ENCODE measurements at regions not wholly inside any gene's neighbourhood (a gene's known extent, or its start where the extent isn't known, plus 50 kb on each side); places are given as distances from the start of the nearest gene placed in this dataset.
"Not testable (repeated sequence)": the region's sequence is repeated elsewhere in the genome, so short reads cannot be mapped to it uniquely, and the experiment has no call there.

GRCh38 chr7:66459783-66460413 lies 168.8 kb upstream of the KCTD7 start:
- not testable (repeated sequence) for DNase-seq

- no peak for DNase-seq
These were observed 167.7 kb upstream of the KCTD7 start for GRCh38 chr7:66460921-66461361.

- not testable (repeated sequence) for DNase-seq
These were observed 167.3 kb upstream of the KCTD7 start for GRCh38 chr7:66461397-66461796.

GRCh38 chr7:66462831-66463230 lies 165.8 kb upstream of the KCTD7 start:
- not testable (repeated sequence) for DNase-seq

GRCh38 chr7:66464059-66464458 lies 164.6 kb upstream of the KCTD7 start:
- DNase-seq, result no peak

GRCh38 chr7:66466081-66466600 lies 162.5 kb upstream of the KCTD7 start:
- no peak for DNase-seq

DNA sequence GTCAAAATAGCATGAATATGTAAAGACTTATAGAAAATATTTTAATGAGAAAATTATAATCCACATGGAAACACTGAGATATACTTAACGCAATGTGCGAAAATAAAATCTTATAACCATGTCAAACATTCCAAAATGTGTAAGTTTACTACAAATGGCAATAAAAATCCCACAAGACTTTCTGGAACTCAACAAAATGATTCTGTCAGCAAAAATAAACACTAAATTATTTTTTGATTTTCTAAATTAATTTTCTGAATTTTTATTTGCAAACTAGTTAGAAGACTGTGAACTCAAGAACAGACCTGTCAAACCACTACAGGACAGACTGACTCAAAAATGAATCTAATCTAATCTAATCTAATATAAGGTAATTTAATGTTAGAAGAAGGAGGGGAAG lies 160.8 kb upstream of the KCTD7 start:
- no peak for DNase-seq

GRCh38 chr7:66473064-66473463 lies 155.6 kb upstream of the KCTD7 start:
- DNase-seq, result not testable (repeated sequence)

DNA sequence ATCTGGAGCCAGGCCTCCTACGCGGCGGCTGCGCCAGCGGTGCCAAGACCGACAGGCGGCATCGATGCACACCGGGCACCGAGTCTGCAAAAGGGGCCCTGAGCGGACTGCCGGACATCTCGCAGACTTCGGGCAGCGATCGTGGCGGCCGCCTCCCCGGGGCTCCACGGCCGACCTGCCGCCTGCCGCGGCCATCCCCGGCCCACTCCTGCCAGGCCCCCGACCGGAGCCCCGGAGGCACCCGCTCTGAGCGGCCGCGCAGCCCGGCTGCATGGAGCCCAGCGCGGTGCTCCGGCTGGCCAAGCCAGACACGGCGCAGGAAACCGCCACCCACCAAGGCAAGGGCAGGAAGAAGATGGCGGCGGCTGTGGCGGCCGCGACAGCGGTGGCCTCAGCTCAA lies 154.2 kb upstream of the KCTD7 start:
- no peak for DNase-seq

DNA sequence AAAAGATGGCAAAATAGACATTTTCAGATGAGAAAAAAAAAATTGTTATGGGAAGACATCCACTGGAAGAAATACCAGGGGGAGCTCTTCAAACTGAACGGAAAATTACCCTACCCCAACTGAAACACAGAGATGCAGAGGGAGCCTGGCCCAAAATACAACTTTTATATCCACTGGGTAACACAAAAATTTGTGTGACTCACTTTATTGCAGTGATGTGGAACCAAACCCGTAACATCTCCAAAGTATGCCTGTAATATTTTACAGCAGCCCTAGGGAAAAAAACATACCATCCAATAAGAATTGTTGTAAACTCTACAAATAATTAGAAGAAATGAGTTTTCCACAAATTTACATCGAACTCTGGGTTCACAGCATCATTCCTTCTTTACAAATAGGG lies 152.6 kb upstream of the KCTD7 start:
- DNase-seq, result not testable (repeated sequence)

DNA sequence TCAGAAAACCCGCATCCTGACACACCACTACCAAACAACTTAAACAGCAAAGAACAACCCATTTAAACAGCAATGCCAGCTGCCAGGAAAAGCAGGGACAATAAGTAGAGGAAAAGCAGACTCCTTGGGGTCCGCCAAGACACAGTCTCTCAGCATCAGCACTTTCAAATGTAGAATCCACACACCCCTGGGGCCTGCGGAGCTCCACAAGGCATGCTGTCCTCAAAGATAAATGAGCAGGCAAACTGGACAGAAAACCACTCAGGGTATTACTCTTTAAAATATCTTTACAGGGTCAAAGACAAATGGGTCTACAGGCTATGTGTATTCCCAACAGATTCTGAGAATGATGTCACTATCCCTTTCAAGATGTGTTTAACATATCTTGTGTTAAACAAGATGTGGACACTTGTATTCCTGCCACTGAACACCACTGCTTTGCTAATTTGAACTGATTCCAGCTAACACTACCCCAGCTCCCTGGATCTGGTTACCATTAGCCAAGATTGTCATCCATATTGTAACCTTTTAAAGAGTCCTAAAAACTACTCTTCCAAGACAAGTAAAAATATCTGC lies 150.8 kb upstream of the KCTD7 start:
- not testable (repeated sequence) for DNase-seq

DNA sequence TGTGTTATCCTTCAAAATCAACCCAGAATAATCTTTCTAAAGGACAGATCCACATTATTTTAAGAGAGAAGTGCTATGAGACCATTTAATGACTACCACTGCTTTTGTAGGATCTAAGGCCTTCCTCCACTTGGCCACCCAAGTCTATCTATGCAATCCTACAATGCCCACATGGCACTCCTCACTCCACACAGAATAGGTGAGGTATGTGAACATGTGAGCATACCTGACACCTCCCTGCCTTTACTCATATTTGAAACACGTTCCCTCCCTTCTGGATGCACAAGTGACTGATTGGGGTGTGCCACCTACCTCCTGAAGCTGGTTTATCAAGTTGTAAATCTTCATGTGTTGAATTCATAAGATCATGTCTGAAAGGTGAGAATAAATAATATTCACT lies 147.5 kb upstream of the KCTD7 start:
- not testable (repeated sequence) for DNase-seq

- DNase-seq, result not testable (repeated sequence)
These were observed 139.6 kb upstream of the KCTD7 start for GRCh38 chr7:66489065-66489464.

GRCh38 chr7:66489741-66490140 lies 138.9 kb upstream of the KCTD7 start:
- not testable (repeated sequence) for DNase-seq

- DNase-seq, result not testable (repeated sequence)
These were observed 137.7 kb upstream of the KCTD7 start for GRCh38 chr7:66490979-66491378.

DNA sequence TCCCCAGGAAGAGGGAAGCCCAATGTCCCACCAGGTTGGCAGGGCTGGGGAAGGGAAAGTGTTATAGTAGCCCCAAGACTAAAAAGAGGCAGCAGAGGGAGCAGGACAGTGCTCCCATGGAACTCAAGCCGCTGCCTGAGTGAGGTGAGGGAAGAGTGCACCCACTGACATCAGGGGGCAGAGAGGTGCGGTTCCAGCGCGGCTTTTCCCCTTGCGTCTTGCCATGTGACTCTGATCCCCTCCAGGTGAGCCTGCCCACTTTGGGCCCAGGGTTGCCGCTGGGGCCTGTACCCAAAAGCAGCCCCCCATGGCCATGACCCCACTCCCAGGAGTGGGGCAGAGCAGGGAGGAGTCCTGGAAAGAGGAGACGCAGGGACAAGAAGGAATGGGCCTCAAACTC lies 136.3 kb upstream of the KCTD7 start:
- DNase-seq, result not testable (repeated sequence)

DNA sequence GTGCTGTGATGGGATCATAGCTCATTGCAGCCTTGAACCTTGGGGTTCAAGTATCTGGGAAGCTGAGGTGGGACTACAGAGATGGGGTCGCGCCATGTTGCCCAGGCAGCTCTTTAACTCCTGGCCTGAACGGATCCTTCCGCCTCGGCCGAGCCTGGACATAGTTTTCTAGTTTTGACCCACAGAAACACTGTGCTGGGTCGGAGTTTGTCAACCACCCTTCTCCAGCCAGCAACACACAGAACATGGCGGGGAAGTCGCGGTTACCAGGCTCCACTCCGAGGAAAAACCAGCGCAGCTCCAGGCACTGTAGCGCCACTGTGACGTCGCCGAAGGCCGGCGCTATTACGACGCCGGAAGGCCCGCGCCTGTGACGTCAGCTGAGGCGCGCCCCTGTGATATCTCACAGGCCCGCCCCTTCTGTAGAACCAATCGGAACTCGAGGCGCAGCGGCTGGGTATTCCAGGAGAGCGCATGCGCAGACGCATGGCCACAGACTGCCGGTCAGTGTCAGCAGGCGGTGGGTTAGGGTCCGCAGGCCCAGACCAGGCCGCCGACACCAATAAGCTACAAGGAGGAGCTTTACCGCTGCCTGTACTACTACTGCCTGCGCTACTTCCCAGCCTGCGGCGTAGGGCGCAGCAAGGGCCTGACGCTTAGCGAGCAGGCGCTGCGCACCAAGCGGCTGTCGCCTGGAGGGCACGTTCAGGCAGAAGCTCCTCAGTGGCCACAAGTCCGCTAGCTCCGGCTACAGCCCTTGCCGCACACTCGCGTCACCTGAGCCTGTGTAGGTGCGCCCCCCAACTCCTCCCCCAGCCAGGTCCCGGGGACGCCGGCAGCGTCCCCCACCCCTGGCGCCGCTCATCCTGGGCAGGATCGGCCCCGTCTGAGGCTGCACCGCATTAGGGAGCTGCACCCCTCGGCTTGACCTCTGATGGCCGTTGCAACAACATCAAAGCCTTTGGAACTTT lies 135.2 kb upstream of the KCTD7 start:
- DNase-seq, result peak; percentile 97

- no peak for DNase-seq
These were observed 131.3 kb upstream of the KCTD7 start for GRCh38 chr7:66497346-66497745.

DNA sequence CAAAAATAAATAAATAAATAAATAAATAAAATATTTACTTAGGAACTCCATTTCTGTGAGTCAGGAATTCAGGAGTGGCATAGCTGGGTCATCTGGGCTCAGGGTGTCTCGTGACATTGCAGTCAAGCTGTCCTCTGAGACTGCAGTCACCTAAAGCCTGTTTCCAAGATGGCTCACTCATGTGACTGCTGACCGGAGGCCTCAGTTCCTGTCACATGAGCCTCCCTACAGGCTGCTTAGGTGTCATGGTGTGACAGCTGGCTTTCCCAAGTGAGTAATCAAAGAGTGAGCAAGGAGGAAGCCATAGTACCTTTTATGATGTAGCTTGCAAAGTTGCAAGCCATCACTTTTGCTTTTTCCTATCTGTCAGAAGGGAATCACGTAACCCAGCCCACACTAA lies 128.6 kb upstream of the KCTD7 start:
- DNase-seq, result no peak

DNA sequence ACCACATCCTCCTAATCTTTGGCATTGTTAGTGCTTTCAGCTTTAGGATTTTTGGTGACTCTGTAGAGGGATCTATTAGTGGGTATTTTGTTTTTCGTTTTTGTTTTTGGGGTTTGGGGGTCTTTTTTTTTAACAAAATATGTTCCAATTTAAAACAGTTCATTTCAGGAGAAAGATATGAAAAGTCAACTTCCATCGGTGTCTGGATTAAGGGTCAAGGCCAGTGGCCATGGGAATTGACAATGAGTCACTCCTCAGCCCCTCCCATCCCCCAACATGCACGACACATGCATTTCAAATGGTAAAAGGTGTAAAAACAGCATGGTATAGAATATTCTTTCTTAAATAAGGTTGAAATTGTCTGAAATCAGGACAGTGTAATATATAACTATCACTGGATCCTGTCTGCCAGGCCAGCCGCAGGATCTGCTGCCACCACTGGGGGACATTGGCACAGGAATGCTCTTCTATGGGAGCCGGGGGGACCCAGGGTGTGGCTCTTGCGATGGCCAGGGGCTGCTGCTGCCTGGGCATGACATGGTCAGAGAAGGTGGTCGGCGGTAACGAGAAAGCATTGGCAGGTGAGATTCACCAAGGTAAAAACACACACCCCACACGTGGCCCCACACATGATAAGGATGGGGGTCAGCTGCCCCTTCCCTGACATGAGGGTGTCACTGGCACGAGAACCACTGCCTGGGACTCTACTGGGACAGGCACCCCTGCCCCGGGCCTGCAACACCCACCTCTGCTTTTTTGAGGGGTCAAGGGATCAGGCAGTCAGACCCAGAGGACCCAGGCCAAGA lies 126.2 kb upstream of the KCTD7 start:
- DNase-seq, result no peak

- DNase-seq, result no peak
These were observed 125.7 kb upstream of the KCTD7 start for GRCh38 chr7:66503036-66503370.

DNA sequence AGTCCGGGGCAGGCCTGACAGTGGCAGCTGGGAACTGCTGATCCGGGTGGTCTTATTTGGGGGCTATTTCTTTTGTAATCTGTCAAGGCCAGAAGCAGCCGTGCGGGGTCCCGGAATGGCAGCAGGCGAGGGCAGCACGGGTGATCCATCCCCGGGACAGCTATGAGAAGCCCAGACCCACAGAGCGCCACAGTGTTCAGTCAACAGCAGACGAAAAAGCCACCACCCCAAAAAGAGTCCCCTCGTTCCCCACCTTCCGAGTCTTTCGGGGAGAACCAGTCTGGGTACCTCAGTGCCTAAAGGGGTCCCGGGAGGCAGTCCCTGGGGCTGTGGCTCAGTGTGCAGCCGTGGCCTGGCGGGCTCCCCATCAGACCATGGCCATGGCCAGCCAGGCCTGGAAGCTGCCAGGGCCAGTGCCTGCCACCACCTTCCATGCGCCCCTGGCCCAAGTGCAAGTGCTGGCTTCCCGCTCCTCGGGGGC lies 125.1 kb upstream of the KCTD7 start:
- DNase-seq, result no peak

DNA sequence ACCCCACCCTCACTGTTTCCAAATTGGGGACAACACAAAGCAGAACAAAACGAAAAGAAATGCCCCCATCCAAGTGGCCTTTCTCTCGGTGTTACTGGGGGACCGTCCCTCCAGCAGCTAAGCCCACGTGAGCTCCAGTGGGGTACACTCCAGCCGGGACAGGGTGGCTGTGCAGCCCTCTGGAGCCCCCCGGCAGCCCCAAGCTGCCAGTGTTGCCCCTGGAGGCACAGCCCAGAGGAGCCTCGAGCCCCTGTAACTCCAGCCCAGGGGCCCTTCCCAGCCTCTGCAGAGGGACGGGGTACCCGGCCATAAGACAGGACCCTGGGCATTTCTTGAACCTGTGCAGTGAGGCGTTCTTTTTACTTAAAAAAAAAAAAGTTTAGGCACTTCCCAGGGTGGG lies 124.5 kb upstream of the KCTD7 start:
- DNase-seq, result no peak
